Tibial nerve (tissue), 3 donors: ENCODE measurements at regions not wholly inside any gene's neighbourhood (a gene's known extent, or its start where the extent isn't known, plus 50 kb on each side); places are given as distances from the start of the nearest gene placed in this dataset.

Source experiments
- CTCF ChIP-seq, 5 experiments: fragments of 200-600 bp in 3 of 5; fragments of 450-650 bp in 2 of 5; sonication (generic) in 3 of 5; IDR thresholded peaks; one replicate each; pipeline ENCODE4 v1.5.1; 2016 to 2019; ENCODE audit warnings: antibody characterized with exemption in 5 of 5, mild to moderate bottlenecking in 3 of 5, moderate library complexity in 2 of 5
- POLR2A ChIP-seq, 2 donors: fragments of 450-650 bp; IDR thresholded peaks; one replicate each; pipeline ENCODE4 v1.6.1; 2017; ENCODE audit warnings: antibody characterized with exemption in 2 of 2, mild to moderate bottlenecking in 2 of 2, moderate library complexity in 2 of 2

GRCh38 chr1:76763738-76764137 is 103.5 kb upstream of the ST6GALNAC5 start:
- TF ChIP-seq CTCF (IDR thresholded peaks at IDR 0.05) (no peak), POLR2A (IDR thresholded peaks at IDR 0.05) (no peak)
